GM18511 (cell line): ENCODE measurements at regions not wholly inside any gene's neighbourhood (a gene's known extent, or its start where the extent isn't known, plus 50 kb on each side); places are given as distances from the start of the nearest gene placed in this dataset.
"Not testable (repeated sequence)": the region's sequence is repeated elsewhere in the genome, so short reads cannot be mapped to it uniquely, and the experiment has no call there.

Source experiments
- ATAC-seq: cut with Tn5 transposase; IDR thresholded peaks from one replicate; pipeline ENCODE4 v1.9.1; 2021; ENCODE audit warnings: mild to moderate bottlenecking, moderate library complexity; ENCODE audit not compliant: unreplicated experiment

DNA sequence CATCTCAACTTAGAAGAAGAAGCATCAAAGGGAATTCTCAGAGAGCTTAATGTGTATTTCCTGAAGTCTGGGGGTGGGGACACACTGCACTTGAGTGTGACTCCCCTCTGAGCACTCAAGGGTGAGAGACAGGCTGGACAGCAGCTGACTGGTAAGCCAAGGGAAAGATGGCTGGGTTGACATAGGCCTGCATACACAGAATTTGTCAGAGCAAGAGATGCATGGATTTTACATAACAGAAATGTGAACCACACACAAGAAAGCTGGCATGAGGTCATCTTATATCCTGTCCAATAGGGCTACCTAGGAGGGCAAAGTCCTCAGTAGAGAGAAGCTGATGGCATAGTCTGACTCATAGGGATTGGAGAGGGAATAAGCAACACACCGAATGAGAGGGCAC, 114.3 kb upstream of the EPB41L4A start:
- peak; percentile 57 for ATAC-seq

DNA sequence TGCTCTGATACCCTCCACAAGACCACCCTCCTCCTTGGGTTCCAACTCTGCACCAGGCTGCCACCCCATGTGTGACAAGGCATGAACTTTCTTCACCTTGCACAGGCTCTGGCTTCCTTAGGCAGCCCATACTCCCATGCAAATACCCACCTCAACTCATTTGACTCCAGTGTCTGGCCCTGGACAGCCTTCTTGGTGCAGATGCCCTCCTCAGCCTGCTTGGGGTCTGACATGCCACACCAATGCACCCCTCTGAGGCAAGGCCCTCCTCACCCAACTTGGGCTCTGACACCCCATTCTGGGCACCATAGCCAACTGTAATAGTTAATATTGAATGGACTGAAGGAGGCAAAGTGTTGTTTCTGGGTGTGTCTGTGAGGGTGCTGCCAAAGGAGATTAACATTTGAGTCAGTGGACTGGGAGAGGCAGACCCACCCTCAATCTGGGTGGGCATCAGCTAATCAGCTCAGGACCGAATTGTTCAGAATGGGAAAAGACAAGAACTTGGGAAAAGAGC, 115.0 kb upstream of the EPB41L4A start:
- ATAC-seq = no peak

DNA sequence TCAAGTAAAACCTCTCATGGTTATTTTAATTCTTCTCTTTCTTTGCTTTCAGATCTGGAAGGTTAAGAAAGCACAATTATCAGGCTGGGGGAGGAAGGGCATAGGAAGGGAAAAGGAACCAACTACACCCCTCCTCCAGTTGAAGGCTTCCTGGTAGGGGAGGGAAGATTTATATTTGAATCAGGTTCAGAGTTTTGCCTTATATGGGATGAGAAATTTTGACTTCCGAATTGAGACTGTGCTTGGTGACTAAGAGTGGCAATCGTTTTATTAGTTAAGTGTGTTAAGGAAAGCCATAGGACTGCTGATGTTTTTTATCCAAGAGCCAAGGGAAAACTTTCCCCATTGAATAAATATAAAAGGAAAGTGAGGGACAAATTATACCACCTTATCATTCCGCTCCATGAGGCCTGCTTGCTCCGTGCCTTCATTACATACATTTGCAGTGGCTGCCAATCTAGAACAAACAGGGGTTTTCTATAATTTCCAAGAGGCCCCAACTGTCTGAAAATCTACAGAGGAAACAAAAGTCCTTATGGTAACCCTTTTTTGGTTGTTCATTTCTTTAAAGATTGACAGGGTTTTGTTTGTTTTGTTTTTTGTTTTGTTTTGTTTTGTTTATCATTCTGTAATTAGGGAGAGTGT, 115.7 kb upstream of the EPB41L4A start:
- peak; percentile 42 for ATAC-seq

DNA sequence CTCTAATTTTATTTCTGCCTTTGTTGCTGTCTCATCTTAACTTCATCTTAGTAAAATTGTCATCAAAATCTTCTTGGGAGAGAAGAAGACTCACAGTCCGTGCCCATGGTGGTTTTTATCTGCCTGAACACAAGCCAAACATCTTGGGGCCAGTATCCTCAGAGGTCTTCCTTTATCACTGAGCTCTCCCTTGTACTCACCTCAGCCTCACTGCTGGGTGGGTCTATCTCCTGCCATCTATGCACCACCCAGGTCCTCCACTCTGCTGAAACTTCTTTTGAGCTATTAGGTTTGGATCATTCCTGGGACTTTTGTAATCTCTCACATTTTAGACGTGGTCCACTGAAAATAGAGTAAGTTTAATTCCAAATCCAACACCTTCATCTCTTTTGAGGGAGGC, 116.3 kb upstream of the EPB41L4A start:
- no peak for ATAC-seq

DNA sequence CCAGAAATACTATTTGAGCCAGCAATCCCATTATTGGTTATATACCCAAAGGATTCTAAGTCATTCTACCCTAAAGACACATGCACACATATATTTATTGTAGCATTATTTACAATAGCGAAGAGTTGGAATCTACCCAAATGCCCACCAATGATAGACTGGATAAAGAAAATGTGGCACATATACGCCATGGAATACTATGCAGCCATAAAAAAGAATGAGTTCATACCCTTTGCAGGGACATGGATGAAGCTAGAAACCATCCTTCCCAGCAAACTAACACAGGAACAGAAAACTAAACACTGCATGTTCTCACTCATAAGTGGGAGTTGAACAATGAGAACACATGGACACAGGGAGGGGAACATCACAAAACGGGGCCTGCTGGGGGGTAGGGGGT, 125.5 kb upstream of the EPB41L4A start:
- ATAC-seq = not testable (repeated sequence)

DNA sequence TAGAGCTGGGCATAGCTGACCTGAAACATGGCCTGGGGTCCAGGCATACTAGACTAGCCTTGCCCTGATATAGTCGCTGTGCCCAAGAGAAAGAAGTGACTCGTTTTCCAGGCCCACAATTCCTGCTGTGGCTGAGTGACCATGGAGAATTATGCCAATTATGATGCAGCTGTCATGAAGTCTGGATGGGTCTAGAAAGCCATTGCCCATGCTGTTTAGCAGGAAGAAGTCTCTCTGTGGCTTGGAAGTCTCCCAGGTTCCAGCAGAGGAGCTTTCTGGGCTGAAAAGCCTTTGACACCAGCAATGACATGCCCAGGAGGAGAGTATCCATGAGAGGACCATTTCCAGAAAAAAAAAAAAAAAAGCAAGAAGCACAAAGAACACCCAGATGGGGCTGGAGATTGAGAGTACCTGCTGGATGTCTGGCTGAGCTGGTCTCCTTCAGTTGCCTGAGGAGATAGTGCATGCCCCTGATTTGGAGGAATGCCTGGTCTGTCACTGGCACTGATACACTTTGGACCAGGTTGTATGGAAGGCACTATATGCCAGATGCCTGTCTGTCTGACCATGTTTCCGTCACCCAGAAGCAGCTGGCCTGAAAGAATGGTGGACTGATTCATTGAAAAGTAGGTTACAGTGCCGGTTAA, 128.0 kb upstream of the EPB41L4A start:
- no peak for ATAC-seq

DNA sequence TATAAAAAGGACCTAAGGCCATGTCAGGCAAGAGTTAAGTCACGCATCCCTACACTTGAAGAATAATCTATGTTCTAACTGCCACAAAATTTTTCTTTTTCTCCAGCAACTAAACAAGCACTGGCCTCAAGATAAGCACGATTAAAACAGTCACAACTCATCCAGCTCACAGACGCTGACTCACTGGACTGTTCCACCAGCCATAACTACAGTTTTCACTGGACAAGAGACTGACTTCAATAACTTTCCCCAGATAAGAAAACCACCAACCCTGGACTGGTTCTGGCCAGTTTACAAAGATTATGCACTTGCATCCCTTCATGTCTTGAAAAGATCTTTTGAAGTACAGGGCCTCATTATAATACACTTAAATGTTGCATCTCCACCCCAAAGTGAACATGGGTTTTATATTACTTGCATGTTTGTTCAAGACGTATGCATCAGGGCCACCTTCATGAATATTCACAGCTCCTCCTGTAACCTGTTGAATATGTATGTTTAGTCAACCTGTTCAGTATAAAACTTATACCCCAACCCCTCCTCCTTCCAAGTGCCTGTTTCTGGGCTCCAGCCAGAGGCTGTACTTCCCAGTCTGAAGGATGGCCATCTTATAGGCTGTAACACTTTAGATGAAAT, 129.3 kb upstream of the EPB41L4A start:
- ATAC-seq = no peak

DNA sequence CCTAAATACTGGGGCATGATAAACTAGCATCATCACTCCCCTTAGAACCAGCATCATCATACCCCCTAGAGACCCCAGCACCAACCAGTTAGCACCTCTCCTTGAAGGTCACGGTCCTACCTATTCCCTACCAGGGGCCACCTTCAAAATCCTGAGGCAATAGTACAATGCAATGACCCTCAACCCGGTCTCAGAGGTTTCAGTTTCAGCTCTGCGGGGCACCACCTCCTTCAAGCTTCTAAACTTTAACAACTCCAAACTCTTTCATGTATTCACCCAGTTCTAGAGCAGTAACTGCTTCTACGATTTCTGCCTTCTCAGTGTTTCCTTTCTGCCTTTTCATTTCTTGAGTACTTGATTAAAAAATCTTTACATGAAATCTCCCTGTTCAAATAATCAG, 130.1 kb upstream of the EPB41L4A start:
- peak; percentile 60 for ATAC-seq

DNA sequence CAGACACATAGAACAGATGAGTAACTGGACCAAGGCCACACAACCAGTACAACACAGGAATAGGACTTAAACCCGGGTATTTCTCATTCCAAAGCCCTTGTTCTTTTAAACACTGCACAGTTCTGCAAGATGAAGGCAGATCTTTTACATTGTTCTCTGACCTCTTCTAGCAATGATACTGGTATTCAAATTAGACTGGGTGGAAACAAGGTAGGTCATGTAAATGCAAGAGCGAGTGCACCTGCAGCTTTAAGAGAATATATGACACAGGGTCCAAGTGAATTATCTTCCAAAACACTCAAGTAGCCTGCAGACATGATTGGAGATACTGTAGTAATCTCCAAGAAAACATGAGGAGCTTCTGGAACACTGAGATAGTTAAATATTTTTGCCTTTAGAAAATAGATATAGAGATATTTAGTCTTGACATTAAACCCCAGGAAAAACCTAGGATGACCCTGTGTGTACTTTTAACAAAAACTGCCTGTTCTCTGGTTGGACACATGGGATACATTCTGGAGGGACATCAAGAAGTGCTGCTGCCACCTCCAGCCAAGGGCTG, 130.6 kb upstream of the EPB41L4A start:
- peak; percentile 17 for ATAC-seq

DNA sequence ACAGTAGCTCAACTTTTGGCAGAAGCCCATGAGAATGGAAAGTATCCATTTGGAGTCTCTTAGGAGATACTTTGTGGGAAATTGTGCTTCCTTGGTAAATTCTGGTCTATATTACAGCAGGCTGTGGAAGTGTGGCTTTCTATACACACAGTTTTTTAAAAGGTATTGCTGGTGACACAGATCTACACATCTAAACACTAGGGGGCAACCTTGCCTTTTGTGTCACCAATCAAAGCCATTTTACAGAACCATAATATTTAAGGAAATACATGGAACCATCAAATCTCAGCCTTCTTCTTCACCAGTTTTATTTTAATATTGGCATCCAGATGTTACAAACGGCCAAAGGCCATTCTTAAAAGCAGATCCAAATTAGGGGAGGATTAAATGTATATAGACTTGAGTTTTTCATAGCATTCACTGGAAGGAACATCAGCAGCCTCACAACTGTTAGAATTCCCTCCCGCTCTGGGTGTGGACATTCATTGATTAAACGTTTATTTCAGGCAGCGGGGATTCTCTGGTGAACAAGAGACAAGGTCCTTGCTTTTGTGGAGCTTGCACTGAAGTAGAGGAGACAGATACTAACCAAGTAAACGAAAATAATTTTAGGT, 132.4 kb upstream of the EPB41L4A start:
- no peak for ATAC-seq

DNA sequence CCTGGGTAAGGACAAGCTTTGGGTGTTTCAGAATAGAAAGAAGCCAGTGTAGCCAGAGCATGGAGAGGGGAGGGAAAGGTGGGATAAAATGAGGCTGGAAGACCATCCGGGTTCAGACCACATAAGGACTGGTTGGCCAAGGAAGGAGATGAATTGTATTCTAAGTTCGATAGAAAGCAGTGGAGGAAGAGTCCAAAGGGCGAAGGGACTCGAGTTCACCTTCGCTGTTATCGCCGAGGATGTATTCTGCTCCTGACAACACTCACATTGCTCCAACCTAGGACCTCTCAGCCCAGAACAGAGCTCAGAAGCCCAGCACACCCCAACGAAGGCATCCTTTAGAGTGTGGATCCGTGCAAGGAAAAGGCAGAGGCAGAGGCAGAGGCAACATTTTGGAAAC, 133.1 kb upstream of the EPB41L4A start:
- no peak for ATAC-seq

DNA sequence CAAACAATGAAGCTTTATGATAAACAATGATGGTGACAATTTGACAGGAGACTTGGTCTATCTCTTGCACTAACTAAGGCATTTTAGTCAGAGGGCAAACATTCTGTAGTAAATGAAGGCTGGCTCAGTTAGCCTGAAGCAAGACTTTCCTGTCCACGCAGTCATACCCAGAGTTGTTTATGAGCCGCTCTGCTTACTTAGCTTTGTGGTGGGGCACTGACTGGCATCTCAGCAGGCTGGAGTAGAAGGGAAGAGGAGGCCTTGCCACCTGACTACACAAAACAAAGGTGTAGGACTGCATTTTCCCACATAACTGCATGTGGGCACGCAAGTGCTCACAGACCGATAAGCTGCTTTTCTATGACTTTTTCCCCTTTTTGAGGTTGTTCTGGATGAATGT, 133.7 kb upstream of the EPB41L4A start:
- no peak for ATAC-seq

DNA sequence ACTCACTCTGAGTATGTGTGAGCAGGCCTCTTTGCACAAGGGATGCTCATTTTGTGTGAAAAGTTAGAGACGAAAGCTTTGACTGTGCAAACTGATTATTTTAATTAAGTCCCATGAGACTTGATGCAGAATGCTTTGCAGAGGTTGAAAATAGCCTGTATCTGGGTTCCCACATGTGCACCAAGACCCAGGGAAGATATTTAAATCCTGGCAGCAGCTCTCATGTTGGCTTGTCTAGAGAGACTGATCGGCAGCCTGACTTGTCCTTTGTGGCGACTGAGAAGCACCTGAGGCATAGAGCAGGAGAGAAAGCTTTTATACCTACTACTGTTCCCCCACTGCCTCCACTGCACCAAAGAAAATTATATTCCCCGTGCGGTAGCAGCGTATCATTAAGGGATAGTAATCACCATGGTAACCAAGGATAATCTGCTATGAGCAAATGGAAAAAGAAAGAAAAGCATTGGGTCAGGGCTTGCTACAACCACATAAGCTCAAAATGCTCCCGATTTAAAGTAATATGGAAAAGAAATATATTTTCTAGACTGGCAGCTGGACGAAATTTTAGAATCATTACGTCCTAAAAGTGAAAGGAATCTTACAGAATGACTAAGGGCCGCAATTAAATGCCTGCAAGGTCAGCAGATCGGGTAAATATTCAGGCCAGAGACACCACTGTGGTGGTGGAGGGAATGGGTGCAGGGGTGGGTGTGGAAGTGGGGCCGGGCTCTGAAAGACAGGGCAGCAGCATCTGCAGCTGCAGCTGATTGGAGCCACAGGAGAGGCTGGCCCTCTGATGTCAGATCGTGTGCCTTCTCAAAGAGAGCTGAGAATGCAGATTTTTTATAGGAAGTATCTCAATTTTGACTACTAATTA, 135.3 kb upstream of the EPB41L4A start:
- ATAC-seq = no peak

DNA sequence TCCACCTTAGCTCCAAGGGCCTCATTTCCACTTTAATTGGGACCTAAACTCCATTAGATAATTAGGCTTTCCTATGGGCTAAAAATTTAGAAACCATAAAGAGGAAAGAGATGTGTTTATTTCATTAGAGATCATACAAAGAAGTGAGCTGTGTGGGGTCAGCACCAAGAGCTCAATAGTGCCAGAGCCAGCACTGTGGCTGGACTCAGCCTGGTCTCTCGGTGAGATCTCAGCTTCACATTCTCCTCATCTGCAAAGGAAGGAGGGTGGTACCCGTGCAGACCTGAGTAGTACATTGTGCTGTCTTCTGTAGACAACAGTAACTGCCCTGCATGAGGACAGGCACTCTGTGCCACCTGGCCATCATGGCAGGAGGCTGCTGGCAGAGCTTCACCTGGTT, 136.1 kb upstream of the EPB41L4A start:
- ATAC-seq = no peak

DNA sequence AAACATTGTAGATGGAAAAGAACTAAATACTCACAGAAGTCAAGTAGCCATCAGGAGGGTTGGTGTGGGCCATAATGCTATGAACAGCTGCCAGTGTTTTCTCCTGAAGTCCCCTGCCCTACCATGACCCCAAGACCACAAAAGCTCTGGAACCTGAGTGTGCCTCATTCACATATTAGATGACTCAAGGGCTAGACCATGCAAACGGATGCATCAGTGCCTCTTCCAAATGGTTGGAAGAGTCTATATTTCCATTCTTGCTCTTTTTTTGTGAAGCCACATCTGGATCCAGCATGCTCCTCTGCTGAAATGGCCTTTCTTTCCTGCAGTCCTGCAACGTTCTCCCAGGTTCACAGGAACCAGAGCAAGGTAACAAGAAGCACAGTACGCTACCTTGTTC, 136.6 kb upstream of the EPB41L4A start:
- no peak for ATAC-seq

DNA sequence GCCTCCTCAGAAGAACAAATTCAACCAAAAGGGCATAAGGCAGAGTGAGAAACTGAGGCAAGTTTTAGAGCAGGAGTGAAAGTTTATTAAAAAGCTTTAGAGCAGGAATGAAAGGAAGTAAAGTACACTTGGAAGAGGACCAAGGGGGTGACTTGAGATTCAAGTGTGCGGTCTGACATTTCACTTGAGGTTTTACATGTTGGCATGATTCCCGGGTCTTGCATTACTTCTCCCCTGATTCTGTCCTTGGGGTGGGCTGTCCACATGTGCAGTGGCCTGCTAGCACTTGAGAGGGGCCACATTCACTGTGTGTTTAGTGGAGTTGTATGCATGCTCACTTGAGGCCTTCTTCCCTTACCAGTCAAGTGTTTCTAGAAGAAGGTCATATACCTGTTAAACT, 140.4 kb upstream of the EPB41L4A start:
- not testable (repeated sequence) for ATAC-seq

DNA sequence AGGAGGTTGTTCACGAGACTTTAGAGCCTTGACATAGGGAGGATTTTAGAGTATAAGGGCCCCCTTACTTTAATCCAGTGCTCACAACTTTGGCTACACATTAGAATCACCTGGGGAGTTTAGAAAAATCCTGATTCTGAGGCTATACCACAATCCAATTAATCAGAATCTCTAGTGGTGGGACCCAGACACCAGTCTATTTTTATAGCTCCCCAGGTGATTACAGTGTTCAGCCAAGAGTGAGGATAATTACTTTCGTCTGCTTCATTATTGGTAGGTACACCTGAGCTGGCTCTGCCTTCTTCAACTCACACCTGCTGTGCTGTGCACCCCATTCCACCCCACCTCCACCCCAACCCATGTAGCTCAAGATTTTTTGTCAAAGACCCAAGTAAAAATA, 141.3 kb upstream of the EPB41L4A start:
- no peak for ATAC-seq

DNA sequence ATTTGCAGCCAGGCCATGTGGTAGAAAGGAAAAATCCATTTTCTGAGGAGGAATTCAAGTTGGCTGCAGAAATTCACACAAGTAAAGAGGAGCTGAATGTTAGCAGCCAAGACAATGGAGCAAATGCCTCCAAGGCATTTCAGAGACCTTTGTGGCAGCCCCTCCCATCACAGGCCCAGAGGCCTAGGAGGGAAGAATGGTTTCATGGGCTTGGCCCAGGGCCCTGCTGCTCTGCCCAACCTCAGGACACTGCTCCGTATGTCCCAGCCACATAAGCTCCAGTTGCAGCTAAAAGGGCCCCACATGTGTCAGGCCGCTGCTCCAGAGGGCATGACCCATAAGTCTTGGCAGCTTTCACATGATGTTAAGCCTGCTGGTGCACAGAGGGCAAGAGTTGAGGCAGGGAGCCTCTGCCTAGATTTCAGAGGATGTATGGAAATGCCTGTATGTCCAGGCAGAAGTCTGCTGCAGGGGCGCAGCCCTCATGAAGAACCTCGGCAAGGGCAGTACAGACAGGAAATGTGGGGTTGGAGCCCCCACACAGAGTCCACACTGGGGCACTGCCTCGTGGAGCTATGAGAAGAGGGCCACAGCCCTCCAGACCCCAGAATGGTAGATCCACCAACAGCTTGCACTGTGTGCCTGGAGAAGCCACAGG, 144.2 kb upstream of the EPB41L4A start:
- no peak for ATAC-seq

DNA sequence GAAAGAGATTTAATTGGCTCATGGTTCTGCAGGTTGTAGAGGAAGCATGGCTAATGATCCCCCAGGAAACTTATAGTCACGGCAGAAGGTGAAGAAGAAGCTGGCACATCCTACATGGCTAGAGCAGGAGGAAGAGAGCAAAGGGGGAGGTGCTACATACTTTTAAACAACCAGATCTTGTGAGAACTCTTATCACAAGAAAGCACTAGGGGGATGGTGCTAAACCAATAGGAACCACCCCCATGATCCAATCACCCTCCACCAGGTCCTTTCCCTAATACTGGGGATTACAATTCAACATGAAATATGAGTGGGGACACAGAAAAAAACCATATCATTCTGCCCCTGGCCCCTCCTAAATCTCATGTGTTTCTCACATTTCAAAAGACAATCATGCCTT, 147.2 kb upstream of the EPB41L4A start:
- no peak for ATAC-seq

DNA sequence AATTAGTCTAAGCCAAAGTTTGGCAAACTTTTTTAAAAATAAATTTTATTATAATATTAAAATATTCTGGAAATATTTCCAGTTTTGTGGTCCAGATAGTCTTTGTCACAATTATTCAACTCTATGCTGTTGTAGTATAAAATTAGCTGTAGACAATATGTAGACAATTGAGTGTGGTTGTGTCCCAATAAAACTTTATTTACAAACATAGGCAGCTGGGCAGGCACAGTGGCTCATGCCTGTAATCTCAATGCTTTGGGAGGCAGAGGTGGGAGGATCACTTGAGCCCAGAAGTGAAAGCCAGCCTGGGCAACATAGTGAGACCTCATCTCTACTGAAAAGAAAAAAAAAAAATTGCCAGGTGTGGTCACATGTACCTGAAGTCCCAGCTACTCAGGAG, 150.5 kb upstream of the EPB41L4A start:
- ATAC-seq = no peak
